Smooth muscle cell (in vitro differentiated cells): ENCODE measurements at regions not wholly inside any gene's neighbourhood (a gene's known extent, or its start where the extent isn't known, plus 50 kb on each side); places are given as distances from the start of the nearest gene placed in this dataset.

Source experiments
- DNase-seq: peaks from one replicate; lab custom pipeline; 2025; ENCODE audit not compliant: unreplicated experiment; lab: John Stamatoyannopoulos, UW
- H2AFZ ChIP-seq: fragments of 200-600 bp; sonication (generic); 2 replicates; pipeline ENCODE4 v1.6.0; 2016; ENCODE audit warnings: antibody characterized with exemption, low read depth, mild to moderate bottlenecking
- H3F3A ChIP-seq: fragments of 200-600 bp; sonication (generic); 2 replicates; pipeline ENCODE4 v1.6.0; 2017; ENCODE audit warnings: antibody characterized with exemption, low read depth
- H3K27ac ChIP-seq: fragments of 200-600 bp; sonication (generic); 2 replicates; pipeline ENCODE4 v1.5.1; 2016; ENCODE audit warnings: low read depth, mild to moderate bottlenecking
- H3K27me3 ChIP-seq: fragments of 200-600 bp; sonication (generic); 2 replicates; pipeline ENCODE4 v1.6.1; 2016; ENCODE audit warnings: low read depth, mild to moderate bottlenecking
- H3K36me3 ChIP-seq: fragments of 200-600 bp; sonication (generic); 2 replicates; pipeline ENCODE4 v1.5.1; 2016; ENCODE audit warnings: low read depth
- H3K4me1 ChIP-seq: fragments of 200-600 bp; sonication (generic); 2 replicates; pipeline ENCODE4 v1.5.1; 2016; ENCODE audit warnings: low read depth
- H3K4me2 ChIP-seq: fragments of 200-600 bp; sonication (generic); 2 replicates; pipeline ENCODE4 v1.6.0; 2016; ENCODE audit warnings: mild to moderate bottlenecking
- H3K4me3 ChIP-seq: fragments of 200-600 bp; sonication (generic); 2 replicates; pipeline ENCODE4 v1.5.1; 2016; ENCODE audit warnings: mild to moderate bottlenecking
- H3K79me2 ChIP-seq: fragments of 200-600 bp; sonication (generic); 2 replicates; pipeline ENCODE4 v1.6.0; 2016; ENCODE audit warnings: low read depth, mild to moderate bottlenecking
- H3K9ac ChIP-seq: fragments of 200-600 bp; sonication (generic); 2 replicates; pipeline ENCODE4 v1.6.0; 2016; ENCODE audit warnings: low read depth
- H3K9me3 ChIP-seq: fragments of 200-600 bp; sonication (generic); replicated peaks from 2 replicates; pipeline ENCODE4 v1.5.1; 2016; ENCODE audit warnings: low read depth
- H4K20me1 ChIP-seq: fragments of 200-600 bp; sonication (generic); 2 replicates; pipeline ENCODE4 v1.6.0; 2016; ENCODE audit warnings: low read depth
- CTCF ChIP-seq: fragments of 200-600 bp; sonication (generic); IDR thresholded peaks from 2 replicates; pipeline ENCODE4 v1.5.1; 2017; ENCODE audit warnings: borderline replicate concordance, mild to moderate bottlenecking, antibody characterized with exemption; ENCODE audit not compliant: insufficient read depth, poor library complexity, severe bottlenecking
- WGBS: methylation state at CpG from one replicate; pipeline ENCODE4 v1.1.7; 2016; ENCODE audit warnings: low lambda C conversion rate; 5-methylcytosine and 5-hydroxymethylcytosine counted together

- Histone ChIP-seq H3K4me1 (no peaks in the 10 kb centered on the region), H3K79me2 (no peaks in the 10 kb centered on the region), H3K4me2 (no peak overlapping the region), H3F3A (no peaks in the 10 kb centered on the region), H3K27ac (no peak overlapping the region), H4K20me1 (no peaks in the 10 kb centered on the region), H3K36me3 (no peaks in the 10 kb centered on the region), H3K4me3 (no peak overlapping the region), H3K27me3 (no peaks in the 10 kb centered on the region), H2AFZ (peak overlapping the region; percentile 27), H3K9ac (no peak overlapping the region), H3K9me3 (no peaks in the 10 kb centered on the region)
- TF ChIP-seq CTCF, result no peak
- 67% methylated on average over 12 of the region's 12 CpGs for WGBS
- no peak for DNase-seq
Observed at GRCh38 chr6:15106958-15107643, 138.8 kb upstream of the JARID2 start.

- H3K79me2 ChIP-seq, result no peaks in the 10 kb centered on the region
- no peaks in the 10 kb centered on the region for H3K36me3 ChIP-seq
- no peaks in the 10 kb centered on the region for H3K9me3 ChIP-seq
- H2AFZ ChIP-seq, result peak overlapping the region; percentile 27
- H3K9ac ChIP-seq, result no peak overlapping the region
- H3K4me2 ChIP-seq, result no peak overlapping the region
- no peaks in the 10 kb centered on the region for H3K4me1 ChIP-seq
- H3K27me3 ChIP-seq, result no peaks in the 10 kb centered on the region
- no peak for TF ChIP-seq CTCF
- no peak overlapping the region for H3K27ac ChIP-seq
- no peaks in the 10 kb centered on the region for H4K20me1 ChIP-seq
- no peak overlapping the region for H3K4me3 ChIP-seq
- no peaks in the 10 kb centered on the region for H3F3A ChIP-seq
- DNase-seq, result no peak
- 81% methylated on average over 9 of the region's 9 CpGs for WGBS
Observed at GRCh38 chr6:15107644-15108382, 138.1 kb upstream of the JARID2 start.

- no peaks in the 10 kb centered on the region for H3F3A ChIP-seq
- H3K36me3 ChIP-seq, result no peaks in the 10 kb centered on the region
- H3K9me3 ChIP-seq, result no peaks in the 10 kb centered on the region
- 92% methylated on average over 2 of the region's 2 CpGs for WGBS
- no peak overlapping the region for H2AFZ ChIP-seq
- no peak for DNase-seq
- TF ChIP-seq CTCF, result no peak
- H3K27me3 ChIP-seq, result no peaks in the 10 kb centered on the region
- no peak overlapping the region for H3K4me3 ChIP-seq
- H3K27ac ChIP-seq, result no peak overlapping the region
- H3K9ac ChIP-seq, result no peak overlapping the region
- no peak overlapping the region for H3K4me2 ChIP-seq
- no peaks in the 10 kb centered on the region for H4K20me1 ChIP-seq
- no peaks in the 10 kb centered on the region for H3K79me2 ChIP-seq
- no peaks in the 10 kb centered on the region for H3K4me1 ChIP-seq
Observed at GRCh38 chr6:15108383-15108715, 137.5 kb upstream of the JARID2 start.
